ENCODE measurements at regions not wholly inside any gene's neighbourhood (a gene's known extent, or its start where the extent isn't known, plus 50 kb on each side); places are given as distances from the start of the nearest gene placed in this dataset.
"Not testable (repeated sequence)": the region's sequence is repeated elsewhere in the genome, so short reads cannot be mapped to it uniquely, and the experiment has no call there.

- H3K4me3 ChIP-seq (ENCODE audit: low read depth, low read length), result no peak overlapping the region
- in situ Hi-C loops (cut with HindIII; ENCODE audit: low sequenced_read_pairs), result no loop called here
- no peak for TF ChIP-seq CTCF (IDR thresholded peaks at IDR 0.05; ENCODE audit: low read depth, low read length, missing control alignments)
- peak; percentile 73 for DNase-seq (ENCODE audit: low read depth)
Observed at GRCh38 chr3:153221748-153222162, 59.7 kb downstream of the RAP2B start.

DNA sequence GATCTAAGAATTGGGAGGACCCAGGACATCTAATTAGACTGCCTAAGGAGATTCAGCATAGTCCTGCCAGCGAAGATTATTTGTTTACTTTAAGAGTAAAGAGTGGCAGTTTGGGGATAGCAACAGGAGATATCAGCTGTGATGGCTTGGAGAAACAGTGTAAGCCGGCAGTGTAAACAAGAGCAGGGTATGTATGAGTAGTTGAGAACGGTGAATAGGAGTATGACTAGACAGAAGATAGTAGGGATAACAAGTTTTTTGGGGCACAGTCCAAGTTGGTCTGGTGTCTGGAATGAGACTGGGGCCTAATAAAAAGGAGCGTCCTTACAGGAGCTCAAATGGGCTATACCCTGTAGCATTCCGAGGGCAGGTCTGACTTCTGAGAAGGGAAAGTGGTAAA, 64.9 kb downstream of the RAP2B start:
- DNase-seq (ENCODE audit: low read depth); in situ Hi-C loops (cut with HindIII; ENCODE audit: low sequenced_read_pairs); H3K4me3 ChIP-seq (ENCODE audit: low read depth, low read length): not testable (repeated sequence)

- DNase-seq (ENCODE audit: low read depth); H3K4me3 ChIP-seq (ENCODE audit: low read depth, low read length); in situ Hi-C loops (cut with HindIII; ENCODE audit: low sequenced_read_pairs): not testable (repeated sequence)
Observed at GRCh38 chr3:153230427-153230826, 68.4 kb downstream of the RAP2B start.

GRCh38 chr3:153231245-153231644, 69.2 kb downstream of the RAP2B start:
- H3K4me3 ChIP-seq (ENCODE audit: low read depth, low read length); DNase-seq (ENCODE audit: low read depth); in situ Hi-C loops (cut with HindIII; ENCODE audit: low sequenced_read_pairs): not testable (repeated sequence)

DNA sequence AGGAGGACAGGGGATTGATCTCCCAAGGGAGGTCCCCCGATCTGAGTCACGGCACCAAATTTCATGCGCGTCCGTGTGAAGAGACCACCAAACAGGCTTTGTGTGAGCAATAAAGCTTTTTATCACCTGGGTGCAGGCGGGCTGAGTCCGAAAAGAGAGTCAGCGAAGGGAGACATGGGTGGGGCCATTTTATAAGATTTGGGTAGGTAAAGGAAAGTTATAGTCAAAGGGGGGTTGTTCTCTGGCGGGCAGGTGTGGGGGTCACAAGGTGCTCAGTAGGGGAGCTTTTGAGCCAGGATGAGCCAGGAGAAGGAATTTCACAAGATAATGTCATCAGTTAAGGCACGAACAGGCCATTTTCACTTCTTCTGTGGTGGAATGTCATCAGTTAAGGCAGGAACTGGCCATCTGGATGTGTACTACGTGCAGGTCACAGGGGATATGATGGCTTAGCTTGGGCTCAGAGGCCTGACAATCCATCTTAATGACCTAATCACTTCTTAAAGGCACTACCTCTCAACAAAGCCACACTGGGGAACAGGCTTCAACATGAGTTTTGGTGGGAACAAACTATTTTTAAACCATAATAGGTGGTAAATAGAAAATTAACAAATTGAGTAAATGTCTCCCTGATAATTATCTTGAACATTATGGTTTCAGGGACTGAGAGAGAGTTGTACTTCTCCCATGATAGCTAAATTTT, 70.2 kb downstream of the RAP2B start:
- DNase-seq (ENCODE audit: low read depth); H3K4me3 ChIP-seq (ENCODE audit: low read depth, low read length); in situ Hi-C loops (cut with HindIII; ENCODE audit: low sequenced_read_pairs): not testable (repeated sequence)

- DNase-seq (ENCODE audit: low read depth), result peak; percentile 60
- no peak overlapping the region for H3K4me3 ChIP-seq (ENCODE audit: low read depth, low read length)
- in situ Hi-C loops (cut with HindIII; ENCODE audit: low sequenced_read_pairs), result no loop called here
- TF ChIP-seq CTCF (IDR thresholded peaks at IDR 0.05; ENCODE audit: low read depth, low read length, missing control alignments), result no peak
Observed at GRCh38 chr3:153232851-153233271, 70.8 kb downstream of the RAP2B start.

DNA sequence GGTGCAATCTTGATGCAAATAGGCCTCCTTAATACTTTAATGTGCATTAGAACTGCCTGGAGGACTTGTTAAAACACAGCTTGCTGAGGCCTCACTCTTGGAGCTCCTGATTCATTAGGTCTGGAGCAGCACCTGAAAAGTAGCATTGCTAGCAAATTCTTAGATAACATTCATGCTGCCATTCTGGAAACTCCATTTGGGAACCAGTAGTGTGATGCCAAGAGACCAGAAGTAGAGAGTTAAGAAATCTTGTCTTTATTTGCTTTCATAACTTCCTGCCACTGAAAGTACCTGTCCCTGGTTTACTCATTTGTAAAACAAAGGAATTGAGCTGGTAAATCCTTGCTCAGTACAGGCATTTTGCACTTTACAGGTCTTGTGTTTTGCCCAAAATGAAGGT, 72.0 kb downstream of the RAP2B start:
- no peak overlapping the region for H3K4me3 ChIP-seq (ENCODE audit: low read depth, low read length)
- no peak for DNase-seq (ENCODE audit: low read depth)
- TF ChIP-seq CTCF (IDR thresholded peaks at IDR 0.05; ENCODE audit: low read depth, low read length, missing control alignments), result no peak
- in situ Hi-C loops (cut with HindIII; ENCODE audit: low sequenced_read_pairs), result no loop called here

- H3K4me3 ChIP-seq (ENCODE audit: low read depth, low read length), result no peak overlapping the region
- TF ChIP-seq CTCF (IDR thresholded peaks at IDR 0.05; ENCODE audit: low read depth, low read length, missing control alignments), result no peak
- DNase-seq (ENCODE audit: low read depth), result no peak
- in situ Hi-C loops (cut with HindIII; ENCODE audit: low sequenced_read_pairs), result no loop called here
Observed at GRCh38 chr3:153242896-153243295, 80.9 kb downstream of the RAP2B start.

DNA sequence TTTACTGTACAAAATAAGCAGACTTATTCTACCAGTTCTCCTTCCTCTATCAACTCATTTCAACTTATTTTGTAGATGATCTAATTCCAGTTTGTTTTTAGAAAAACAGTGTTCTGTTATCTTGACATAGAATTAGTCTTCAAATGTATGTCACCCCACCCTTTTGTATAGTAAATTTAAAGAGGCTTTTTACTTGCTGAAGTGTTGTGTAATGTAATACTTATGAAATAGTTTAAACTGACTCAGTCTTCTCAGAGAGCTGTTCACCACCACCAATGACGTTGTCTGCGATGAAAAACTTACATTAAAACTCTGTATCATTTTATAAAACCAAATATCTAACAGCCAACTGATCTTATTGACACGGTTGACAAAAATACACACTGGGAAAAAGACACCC, 82.9 kb downstream of the RAP2B start:
- in situ Hi-C loops (cut with HindIII; ENCODE audit: low sequenced_read_pairs), result no loop called here
- no peak for TF ChIP-seq CTCF (IDR thresholded peaks at IDR 0.05; ENCODE audit: low read depth, low read length, missing control alignments)
- no peak for DNase-seq (ENCODE audit: low read depth)
- H3K4me3 ChIP-seq (ENCODE audit: low read depth, low read length), result no peak overlapping the region

All from astrocyte of the cerebellum (primary cell).